GM21526 (cell line): ENCODE measurements at regions not wholly inside any gene's neighbourhood (a gene's known extent, or its start where the extent isn't known, plus 50 kb on each side); places are given as distances from the start of the nearest gene placed in this dataset.

Experiments used
- ATAC-seq: cut with Tn5 transposase; IDR thresholded peaks from one replicate; pipeline ENCODE4 v1.9.1; 2021; ENCODE audit warnings: moderate library complexity; ENCODE audit not compliant: unreplicated experiment, low FRiP score

- ATAC-seq: no peak
Observed at GRCh38 chr4:182143822-182144625, 99.2 kb upstream of the TENM3 start.

DNA sequence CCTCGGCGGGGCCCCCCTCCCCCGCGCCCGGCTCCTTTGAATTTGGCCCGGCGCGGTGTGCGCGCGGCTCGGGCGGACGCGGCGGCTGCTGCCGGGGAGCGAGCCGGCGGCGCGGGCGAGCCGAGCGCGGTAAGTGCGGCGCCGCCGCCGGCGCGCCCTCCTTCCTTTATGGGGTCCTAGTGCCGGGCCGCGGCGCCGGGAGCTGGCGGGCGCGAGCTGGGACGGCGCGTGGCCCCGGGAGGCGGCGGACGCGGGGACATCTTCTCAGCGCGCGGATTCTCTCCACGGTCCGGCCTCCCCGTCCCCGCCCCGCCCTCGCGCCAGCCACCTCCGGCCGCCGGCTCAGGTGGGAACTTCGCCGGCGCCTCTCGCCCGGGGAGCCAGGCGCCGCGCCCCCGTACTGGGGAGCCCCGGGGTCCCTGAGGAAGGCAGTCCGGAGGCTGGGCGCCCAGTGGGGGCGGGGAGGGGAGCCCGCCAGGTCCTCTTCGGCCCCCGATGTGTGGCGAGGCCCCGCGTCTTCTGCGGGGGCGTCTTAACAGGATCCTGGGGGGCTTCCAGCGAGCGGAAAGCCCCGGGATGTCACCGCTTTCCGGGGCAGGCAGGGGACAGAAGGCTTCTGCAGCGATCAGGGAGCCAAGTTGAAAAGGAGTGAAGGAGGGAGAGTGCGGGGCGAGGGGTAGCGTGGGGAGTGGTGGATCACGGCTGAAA is 98.4 kb upstream of the TENM3 start:
- no peak for ATAC-seq

DNA sequence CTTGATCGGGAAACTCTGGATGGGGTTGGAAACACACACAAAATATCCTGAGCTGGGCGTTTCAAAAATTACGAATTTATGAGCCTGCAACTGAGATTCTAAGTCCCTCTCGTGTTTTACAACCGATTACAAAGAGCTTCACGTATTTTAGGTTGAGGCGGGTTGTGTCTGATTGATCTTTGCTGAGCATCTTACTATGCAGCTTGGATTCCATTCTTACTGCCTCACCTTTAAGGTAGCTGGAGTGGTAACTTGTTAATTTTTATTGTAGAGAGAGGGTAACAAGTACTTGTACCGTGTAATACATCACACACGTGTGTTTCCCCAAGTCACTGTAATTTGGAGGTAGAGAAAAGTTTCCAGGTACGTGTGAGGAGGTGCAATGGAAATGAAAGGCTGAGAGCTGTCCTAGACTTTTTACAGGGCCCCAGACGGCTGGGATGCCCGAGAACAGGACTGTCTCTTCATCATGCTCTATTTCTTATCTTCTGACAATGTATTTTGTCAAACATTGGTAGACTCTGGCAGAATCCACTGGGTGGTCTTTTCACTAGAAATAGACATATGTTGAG is 97.8 kb upstream of the TENM3 start:
- no peak for ATAC-seq

- no peak for ATAC-seq
Observed at GRCh38 chr4:182147391-182147790, 95.8 kb upstream of the TENM3 start.

DNA sequence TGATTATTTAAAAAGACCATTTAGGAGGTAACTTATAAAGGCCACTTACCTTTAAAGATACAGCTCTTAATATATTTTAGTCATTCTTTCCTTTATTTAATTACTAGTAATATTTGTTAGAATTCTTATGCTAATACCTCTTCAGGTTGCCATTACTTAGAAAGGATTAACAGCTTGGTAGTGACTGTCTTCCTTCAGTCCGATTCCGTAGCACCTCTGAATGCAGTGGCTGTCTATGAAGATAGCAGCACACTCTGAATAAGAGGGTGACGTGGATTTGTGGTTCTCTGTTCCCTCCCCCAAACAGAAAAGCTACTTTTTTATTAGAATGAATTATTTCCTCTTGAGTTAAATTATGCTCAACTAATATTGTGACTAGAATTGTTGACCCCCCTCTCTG is 92.6 kb upstream of the TENM3 start:
- ATAC-seq: no peak

DNA sequence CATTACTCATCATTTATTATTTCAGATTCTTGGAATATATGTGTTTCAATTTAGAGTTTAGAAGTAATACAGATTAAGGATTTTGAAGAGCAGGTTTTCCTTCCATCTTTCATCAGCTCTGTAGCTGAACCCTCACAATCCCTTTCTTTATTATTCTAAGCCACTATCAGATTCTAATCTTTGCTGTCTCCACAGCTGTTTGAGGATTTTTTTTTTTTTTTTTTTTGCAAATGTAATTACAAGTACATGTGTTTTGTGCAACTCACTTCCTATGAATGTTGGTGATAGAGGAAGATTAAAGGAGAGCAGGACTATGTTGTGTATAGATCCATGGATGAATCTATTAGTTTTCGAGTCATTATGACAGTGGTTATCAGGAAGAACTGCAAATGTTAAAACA is 87.4 kb upstream of the TENM3 start:
- no peak for ATAC-seq

- no peak for ATAC-seq
Observed at GRCh38 chr4:182163180-182163579, 80.0 kb upstream of the TENM3 start.

DNA sequence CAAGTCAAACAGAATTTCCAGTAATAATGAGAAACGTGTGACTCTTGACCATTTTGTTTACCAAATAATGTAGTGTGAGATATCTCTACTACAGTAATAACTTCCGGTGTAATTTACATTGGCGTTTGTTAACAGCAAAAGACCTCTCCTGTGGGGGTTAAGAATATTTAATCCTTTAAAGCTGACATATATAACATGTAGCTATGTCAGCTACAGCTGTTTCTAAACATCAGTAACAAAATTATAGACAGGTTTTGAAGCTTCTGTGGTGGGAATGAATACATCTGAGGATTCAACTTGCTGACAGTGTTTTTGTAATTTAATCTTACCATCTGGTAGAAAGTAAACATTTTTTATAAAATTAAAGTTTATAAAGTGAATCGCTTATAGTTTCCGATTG is 73.6 kb upstream of the TENM3 start:
- no peak for ATAC-seq

DNA sequence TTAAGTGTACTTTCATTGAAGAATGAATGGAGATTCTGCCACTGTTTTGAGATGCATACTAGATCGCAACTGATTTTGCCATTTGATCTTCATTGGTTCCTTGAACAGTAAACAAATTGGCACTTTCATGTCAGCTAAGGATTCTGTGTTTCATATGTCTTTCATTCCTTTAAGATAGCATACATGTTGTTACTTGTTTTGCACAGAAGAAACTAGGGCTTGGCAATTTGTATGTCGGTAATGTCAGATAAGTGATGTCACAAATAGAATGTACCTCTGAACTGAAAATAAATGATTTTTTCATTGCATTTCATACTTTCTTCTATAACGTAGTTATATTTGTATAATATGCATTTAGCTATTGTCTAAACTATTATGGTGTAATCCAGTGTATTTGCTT is 73.2 kb upstream of the TENM3 start:
- ATAC-seq: no peak

- ATAC-seq: no peak
Observed at GRCh38 chr4:182170417-182170935, 72.7 kb upstream of the TENM3 start.

GRCh38 chr4:182174979-182175378 is 68.2 kb upstream of the TENM3 start:
- no peak for ATAC-seq

GRCh38 chr4:182175788-182176519 is 67.2 kb upstream of the TENM3 start:
- no peak for ATAC-seq

DNA sequence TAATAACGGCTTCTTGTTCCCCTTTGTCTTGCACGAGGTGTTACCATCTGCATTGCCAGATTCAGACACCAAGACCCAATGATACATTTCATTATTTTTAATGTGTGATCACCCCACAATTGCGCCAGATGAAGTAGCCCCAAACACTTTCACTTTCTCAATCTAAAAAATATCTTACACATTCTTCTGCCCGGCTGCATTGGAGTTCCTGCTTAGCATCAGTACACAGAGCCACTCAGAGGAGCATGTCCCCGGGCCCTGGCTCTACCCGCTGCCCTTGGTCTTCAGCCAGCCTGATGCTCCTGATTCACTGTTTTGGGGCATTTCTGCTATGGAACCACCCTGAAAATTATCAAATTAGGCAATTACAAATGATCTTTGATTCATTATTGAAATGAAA is 66.0 kb upstream of the TENM3 start:
- no peak for ATAC-seq

GRCh38 chr4:182179105-182179504 is 64.1 kb upstream of the TENM3 start:
- ATAC-seq: no peak

- ATAC-seq: no peak
Observed at GRCh38 chr4:182179751-182180150, 63.5 kb upstream of the TENM3 start.

GRCh38 chr4:182185491-182185890 is 57.7 kb upstream of the TENM3 start:
- ATAC-seq: no peak

DNA sequence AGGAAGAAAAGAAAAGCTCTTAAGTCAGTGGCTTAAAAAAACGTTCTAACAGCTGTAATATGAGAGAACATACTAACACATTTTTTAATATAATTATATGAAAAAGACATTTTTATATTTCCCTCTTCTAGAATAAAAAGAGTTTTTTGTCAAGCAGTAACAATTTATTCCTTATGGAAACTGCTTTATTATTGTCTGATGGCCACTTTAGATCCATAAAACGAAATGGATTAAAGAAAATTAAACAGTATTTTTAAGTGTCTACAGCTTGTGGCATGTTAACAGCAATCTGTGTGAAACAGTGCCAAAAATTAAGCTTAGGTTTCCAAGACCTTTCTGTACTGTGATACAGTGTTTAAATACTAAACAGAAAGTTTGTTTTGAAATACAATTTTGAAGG is 55.5 kb upstream of the TENM3 start:
- no peak for ATAC-seq

DNA sequence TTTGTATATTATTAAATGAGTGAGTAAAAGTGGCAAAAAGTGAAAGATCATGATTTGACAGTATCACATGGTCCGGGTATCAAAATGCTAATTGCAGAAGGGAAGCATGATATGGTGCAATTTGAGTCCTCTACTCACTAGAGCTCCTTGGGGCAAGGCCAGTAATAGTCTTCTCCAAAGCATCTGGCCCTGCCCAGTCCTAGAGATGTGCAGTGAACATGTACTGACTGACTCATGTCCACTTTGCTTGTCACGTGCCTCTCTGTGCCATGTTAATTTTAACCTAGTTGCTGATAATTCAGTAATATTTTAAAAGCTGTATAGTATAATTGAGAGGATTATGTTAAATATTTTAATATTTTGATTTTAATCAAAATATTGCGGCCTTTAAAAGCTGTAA is 54.6 kb upstream of the TENM3 start:
- no peak for ATAC-seq

GRCh38 chr4:182189103-182189878 is 53.9 kb upstream of the TENM3 start:
- no peak for ATAC-seq

GRCh38 chr4:182190306-182190705 is 52.9 kb upstream of the TENM3 start:
- ATAC-seq: no peak
